Esophagus squamous epithelium (tissue), 5 donors: ENCODE measurements at regions not wholly inside any gene's neighbourhood (a gene's known extent, or its start where the extent isn't known, plus 50 kb on each side); places are given as distances from the start of the nearest gene placed in this dataset.

Experiments used
- DNase-seq: peaks from one replicate; lab custom pipeline; 2025; lab: John Stamatoyannopoulos, UW
- H3K27ac ChIP-seq, 4 donors: fragments of 200-600 bp; sonication (generic); one replicate each; pipeline ENCODE4 v1.5.1; 2016 to 2019; ENCODE audit warnings: mild to moderate bottlenecking in 1 of 4
- H3K27me3 ChIP-seq, 4 donors: fragments of 200-600 bp; sonication (generic); 1 replicate in 3 of 4; 2 replicates in 1 of 4; pipeline versions ENCODE4 v1.5.1 to v1.6.0; 2017 to 2021; ENCODE audit warnings: antibody characterized with exemption in 1 of 4
- H3K36me3 ChIP-seq, 3 donors: fragments of 200-600 bp; sonication (generic); one replicate each; pipeline ENCODE4 v1.5.1; 2016 to 2019
- H3K4me1 ChIP-seq, 3 donors: fragments of 200-600 bp; sonication (generic); one replicate each; pipeline ENCODE4 v1.5.1; 2017 to 2019
- H3K4me3 ChIP-seq, 4 donors: fragments of 200-600 bp; sonication (generic); 1 replicate in 3 of 4; 2 replicates in 1 of 4; pipeline ENCODE4 v1.5.1; 2016 to 2019; ENCODE audit warnings: mild to moderate bottlenecking in 2 of 4, moderate library complexity in 1 of 4
- H3K9me3 ChIP-seq, 3 donors: fragments of 200-600 bp; sonication (generic); one replicate each; pipeline ENCODE4 v1.5.1; 2016 to 2019
- POLR2A ChIP-seq, 4 donors: fragments of 450-650 bp; IDR thresholded peaks; one replicate each; pipeline ENCODE4 v1.6.1; 2017; ENCODE audit warnings: antibody characterized with exemption in 4 of 4, mild to moderate bottlenecking in 4 of 4, moderate library complexity in 3 of 4
- WGBS, 2 donors: methylation state at CpG; one replicate each; pipeline ENCODE4 v1.1.5; 2018; 5-methylcytosine and 5-hydroxymethylcytosine counted together
- intact Hi-C: fragments of 100-400 bp; cut with DNase I; formaldehyde crosslinking; loops from one replicate; pipeline ENCODE4 v1.15.0; 2022
- TF ChIP-seq, protein P1 (sequence below), 6 experiments: fragments of 450-650 bp in 4 of 6; fragments of 200-600 bp in 2 of 6; sonication (generic) in 2 of 6; IDR thresholded peaks; one replicate each; pipeline ENCODE4 v1.5.1; 2016 to 2019; ENCODE audit warnings: antibody characterized with exemption in 6 of 6, mild to moderate bottlenecking in 4 of 6, moderate library complexity in 4 of 6
- donor health status: DM: yes; HTN: yes; CAD: no.

- WGBS, 2 donors: 77 to 78% methylated on average over 10 of the region's 10 CpGs
- intact Hi-C loops: no loop called here
- Histone ChIP-seq H3K9me3 (no peaks in the 10 kb centered on the region), H3K27ac (no peak overlapping the region), H3K4me1 (no peaks in the 10 kb centered on the region), H3K27me3 (peaks cover 0 to 9% (median 0%) of the 10 kb centered on the region in 4 donors), H3K4me3 (no peak overlapping the region), H3K36me3 (no peaks in the 10 kb centered on the region)
- TF ChIP-seq, protein P1, sequence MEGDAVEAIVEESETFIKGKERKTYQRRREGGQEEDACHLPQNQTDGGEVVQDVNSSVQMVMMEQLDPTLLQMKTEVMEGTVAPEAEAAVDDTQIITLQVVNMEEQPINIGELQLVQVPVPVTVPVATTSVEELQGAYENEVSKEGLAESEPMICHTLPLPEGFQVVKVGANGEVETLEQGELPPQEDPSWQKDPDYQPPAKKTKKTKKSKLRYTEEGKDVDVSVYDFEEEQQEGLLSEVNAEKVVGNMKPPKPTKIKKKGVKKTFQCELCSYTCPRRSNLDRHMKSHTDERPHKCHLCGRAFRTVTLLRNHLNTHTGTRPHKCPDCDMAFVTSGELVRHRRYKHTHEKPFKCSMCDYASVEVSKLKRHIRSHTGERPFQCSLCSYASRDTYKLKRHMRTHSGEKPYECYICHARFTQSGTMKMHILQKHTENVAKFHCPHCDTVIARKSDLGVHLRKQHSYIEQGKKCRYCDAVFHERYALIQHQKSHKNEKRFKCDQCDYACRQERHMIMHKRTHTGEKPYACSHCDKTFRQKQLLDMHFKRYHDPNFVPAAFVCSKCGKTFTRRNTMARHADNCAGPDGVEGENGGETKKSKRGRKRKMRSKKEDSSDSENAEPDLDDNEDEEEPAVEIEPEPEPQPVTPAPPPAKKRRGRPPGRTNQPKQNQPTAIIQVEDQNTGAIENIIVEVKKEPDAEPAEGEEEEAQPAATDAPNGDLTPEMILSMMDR (IDR thresholded peaks at IDR 0.05): no peak
- TF ChIP-seq POLR2A (IDR thresholded peaks at IDR 0.05): no peak
- DNase-seq: no peak
Observed at GRCh38 chr5:173734716-173735115, 118.3 kb upstream of the BOD1 start.

GRCh38 chr5:173735184-173735583, 118.7 kb upstream of the BOD1 start:
- TF ChIP-seq, protein P1 (IDR thresholded peaks at IDR 0.05): no peak
- TF ChIP-seq POLR2A (IDR thresholded peaks at IDR 0.05): no peak
- Histone ChIP-seq H3K27ac (no peak overlapping the region), H3K9me3 (no peaks in the 10 kb centered on the region), H3K4me1 (no peaks in the 10 kb centered on the region), H3K4me3 (no peak overlapping the region), H3K36me3 (no peaks in the 10 kb centered on the region), H3K27me3 (peaks cover 0 to 9% (median 0%) of the 10 kb centered on the region in 4 donors)
- intact Hi-C loops: no loop called here
- no peak for DNase-seq
- 61 to 76% methylated on average over 4 to 7 of the region's 11 CpGs for WGBS, 2 donors

- DNase-seq: no peak
- Histone ChIP-seq H3K27ac (no peak overlapping the region), H3K4me1 (no peaks in the 10 kb centered on the region), H3K9me3 (no peaks in the 10 kb centered on the region), H3K27me3 (peaks cover 0 to 9% (median 0%) of the 10 kb centered on the region in 4 donors), H3K4me3 (no peak overlapping the region), H3K36me3 (no peaks in the 10 kb centered on the region)
- WGBS, 2 donors: 94 to 95% methylated on average over 4 to 5 of the region's 5 CpGs
- intact Hi-C loops: no loop called here
- no peak for TF ChIP-seq POLR2A (IDR thresholded peaks at IDR 0.05)
- TF ChIP-seq, protein P1 (IDR thresholded peaks at IDR 0.05): no peak
Observed at GRCh38 chr5:173735691-173736090, 119.2 kb upstream of the BOD1 start.

- Histone ChIP-seq H3K4me3 (no peak overlapping the region), H3K27ac (no peak overlapping the region), H3K9me3 (no peaks in the 10 kb centered on the region), H3K36me3 (no peaks in the 10 kb centered on the region), H3K4me1 (no peaks in the 10 kb centered on the region), H3K27me3 (peaks cover 0 to 9% (median 0%) of the 10 kb centered on the region in 4 donors)
- DNase-seq: no peak
- intact Hi-C loops: no loop called here
- 68 to 78% methylated on average over 4 of the region's 4 CpGs for WGBS, 2 donors
- no peak for TF ChIP-seq POLR2A (IDR thresholded peaks at IDR 0.05)
- TF ChIP-seq, protein P1 (IDR thresholded peaks at IDR 0.05): no peak
Observed at GRCh38 chr5:173736374-173736773, 119.9 kb upstream of the BOD1 start.

- no peak overlapping the region for H3K27ac ChIP-seq
- H3K9me3 ChIP-seq: no peaks in the 10 kb centered on the region
- TF ChIP-seq POLR2A (IDR thresholded peaks at IDR 0.05): no peak
- TF ChIP-seq, protein P1 (IDR thresholded peaks at IDR 0.05): no peak
- no peak for DNase-seq
- 42 to 60% methylated on average over 5 to 6 of the region's 8 CpGs for WGBS, 2 donors
- H3K4me1 ChIP-seq: no peaks in the 10 kb centered on the region
- intact Hi-C loops: no loop called here
- no peaks in the 10 kb centered on the region for H3K36me3 ChIP-seq
- H3K4me3 ChIP-seq: no peak overlapping the region
- H3K27me3 ChIP-seq: peaks cover 0 to 9% (median 0%) of the 10 kb centered on the region in 4 donors
Observed at GRCh38 chr5:173736923-173737412, 120.5 kb upstream of the BOD1 start.
